GM18498 (cell line): ENCODE measurements at regions not wholly inside any gene's neighbourhood (a gene's known extent, or its start where the extent isn't known, plus 50 kb on each side); places are given as distances from the start of the nearest gene placed in this dataset.
"Not testable (repeated sequence)": the region's sequence is repeated elsewhere in the genome, so short reads cannot be mapped to it uniquely, and the experiment has no call there.

Source experiments
- ATAC-seq: cut with Tn5 transposase; IDR thresholded peaks from one replicate; pipeline ENCODE4 v1.9.1; 2021; ENCODE audit warnings: mild to moderate bottlenecking, moderate library complexity; ENCODE audit not compliant: unreplicated experiment

DNA sequence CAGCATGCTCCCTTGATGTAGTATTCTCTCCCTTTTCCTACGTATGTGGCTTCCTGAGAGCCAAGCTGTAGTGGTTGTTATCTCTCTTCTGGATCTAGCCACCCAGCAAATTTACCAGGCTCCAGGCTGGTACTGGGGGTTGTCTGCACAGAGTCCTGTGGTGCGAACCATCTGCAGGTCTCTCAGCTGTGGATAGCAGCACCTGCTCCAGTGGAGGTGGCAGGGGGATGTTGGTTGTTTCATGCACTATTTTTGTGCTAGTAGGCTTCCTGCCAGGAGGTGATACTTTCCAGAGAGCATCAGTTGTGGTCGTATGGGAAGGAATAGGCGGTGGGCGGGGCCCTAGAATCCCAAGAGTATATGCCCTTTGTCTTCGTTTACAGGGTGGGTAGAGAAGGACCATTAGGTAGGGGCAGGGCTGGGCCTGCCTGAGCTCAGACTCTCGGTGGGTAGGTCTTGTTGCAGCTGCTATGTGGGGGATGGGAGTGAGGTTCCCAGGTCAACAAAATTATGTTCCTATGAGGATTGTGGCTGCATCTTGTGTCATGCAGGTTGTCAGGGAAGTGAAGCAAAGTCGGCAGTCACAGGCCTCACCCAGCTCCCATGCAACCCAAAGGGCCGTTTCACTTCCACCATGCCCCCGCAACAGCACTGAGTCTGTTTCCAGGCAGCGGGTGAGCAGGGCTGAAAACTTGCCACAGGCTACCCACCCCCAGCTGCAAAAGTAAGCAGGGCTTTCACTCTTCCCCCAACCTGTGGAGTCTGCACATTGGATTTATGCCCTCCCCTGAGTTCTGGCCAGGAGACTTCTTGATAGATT lies 1139.5 kb downstream of the BCL11A start:
- ATAC-seq = no peak

DNA sequence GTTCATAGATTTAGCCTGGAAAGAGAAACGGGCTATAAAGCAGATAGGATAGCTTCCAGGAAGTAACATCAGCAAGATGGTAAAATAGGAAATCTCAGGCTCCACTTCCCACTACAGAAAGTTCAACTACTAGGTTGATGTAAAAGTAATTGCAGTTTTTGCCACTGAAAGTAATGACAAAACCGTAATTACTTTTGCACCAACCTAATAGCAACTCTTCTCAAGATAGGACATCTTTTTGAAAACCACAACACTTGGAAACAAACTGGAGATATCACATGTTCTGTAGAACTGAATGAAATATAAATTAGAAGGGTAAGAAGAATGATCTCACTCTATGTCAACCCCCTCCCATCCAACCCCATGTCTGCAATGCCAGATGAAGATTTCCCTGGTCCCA lies 1154.3 kb downstream of the BCL11A start:
- ATAC-seq = no peak

DNA sequence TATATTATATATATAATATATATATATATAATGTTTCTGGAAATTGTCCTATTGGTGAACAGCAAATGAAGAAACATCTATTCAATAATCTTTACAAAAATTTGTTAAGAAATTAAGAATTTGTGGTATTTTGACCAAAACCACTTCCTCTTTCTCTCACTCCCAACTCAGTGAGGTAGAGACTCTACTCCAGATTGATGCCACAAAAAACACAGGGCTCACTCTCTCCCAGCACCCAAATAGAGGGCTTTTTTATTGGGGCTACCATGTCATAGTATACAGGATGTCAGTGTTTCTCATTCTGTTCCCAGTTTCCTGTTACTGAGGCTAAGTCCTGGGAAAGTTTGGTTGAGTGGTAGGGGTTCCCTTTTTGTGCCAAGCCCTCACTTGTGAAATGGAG lies 1155.4 kb downstream of the BCL11A start:
- no peak for ATAC-seq

DNA sequence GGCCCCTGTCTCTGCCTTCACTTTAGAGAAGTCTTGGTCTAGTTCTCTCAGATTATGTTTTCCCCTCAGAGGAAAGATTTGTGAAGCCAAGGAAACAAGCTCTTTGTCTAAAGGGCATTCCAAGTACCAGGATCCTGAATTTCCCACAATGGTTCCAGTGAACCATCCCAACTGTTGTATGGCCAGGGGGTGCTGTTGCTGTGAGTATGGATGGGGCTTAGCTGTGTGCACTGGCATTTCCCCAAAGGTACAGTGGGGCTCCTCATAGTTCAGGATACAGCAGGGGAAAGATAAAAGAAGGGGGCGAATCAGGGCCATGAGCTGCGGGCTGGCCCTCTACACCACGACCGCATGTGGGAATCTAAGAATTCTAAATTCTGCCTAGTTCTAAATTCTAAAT lies 1154.0 kb upstream of the FANCL start:
- no peak for ATAC-seq

DNA sequence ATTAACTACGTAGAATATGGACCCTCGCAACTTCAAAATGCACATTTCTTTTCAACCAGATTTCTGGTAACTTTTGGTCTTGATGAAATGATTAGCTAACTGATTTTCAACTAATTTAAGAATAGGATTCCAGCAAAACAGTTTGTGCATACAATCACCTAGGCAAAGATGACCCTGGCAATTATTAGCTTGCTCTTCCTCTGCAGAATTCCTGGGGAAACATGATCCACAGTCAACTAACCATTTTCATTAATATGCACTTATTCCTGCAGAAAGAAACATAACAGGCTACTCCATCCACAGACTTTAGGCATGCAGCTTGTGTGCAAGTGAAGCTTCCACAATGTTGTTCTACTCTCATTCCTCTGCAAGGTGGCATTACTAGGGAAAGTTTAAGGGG lies 1150.8 kb upstream of the FANCL start:
- ATAC-seq = no peak

DNA sequence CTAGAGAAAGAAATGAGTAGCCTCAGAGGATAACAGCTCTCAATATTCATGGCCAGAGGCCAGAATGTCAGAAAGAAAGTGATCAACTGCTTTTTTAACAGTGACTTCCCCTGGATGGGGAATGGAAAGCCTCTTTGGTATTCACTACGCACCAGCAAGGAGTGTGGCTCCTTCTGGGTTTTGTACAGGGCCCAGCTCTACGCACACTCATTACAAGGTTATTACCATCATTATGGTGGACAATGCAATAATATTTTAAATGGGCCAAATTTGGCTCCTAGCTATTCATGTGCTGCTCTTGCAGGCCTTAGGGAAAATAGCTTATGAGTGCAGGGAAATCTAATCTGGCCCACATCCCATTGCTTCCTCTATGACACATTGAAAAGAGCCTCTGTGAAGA lies 1149.5 kb upstream of the FANCL start:
- no peak for ATAC-seq

DNA sequence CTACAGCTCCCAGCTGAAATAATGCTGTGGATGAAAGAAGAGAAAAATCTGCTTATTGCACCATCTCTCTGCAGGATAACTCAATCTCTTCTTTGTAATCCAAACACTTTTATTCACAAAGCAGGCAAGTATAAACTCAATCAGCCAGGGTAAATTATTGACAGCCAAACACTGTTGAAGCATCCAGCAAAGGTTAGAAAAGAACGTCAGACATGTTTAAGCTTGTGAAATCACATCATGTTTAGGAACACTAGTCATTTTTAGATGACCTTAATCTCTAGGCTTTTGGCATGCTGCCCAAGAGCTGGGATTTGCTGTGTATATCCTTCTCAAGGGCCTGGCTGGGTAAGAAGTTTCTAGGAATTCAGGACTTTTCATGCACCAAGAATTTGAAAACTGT lies 1148.1 kb upstream of the FANCL start:
- no peak for ATAC-seq

DNA sequence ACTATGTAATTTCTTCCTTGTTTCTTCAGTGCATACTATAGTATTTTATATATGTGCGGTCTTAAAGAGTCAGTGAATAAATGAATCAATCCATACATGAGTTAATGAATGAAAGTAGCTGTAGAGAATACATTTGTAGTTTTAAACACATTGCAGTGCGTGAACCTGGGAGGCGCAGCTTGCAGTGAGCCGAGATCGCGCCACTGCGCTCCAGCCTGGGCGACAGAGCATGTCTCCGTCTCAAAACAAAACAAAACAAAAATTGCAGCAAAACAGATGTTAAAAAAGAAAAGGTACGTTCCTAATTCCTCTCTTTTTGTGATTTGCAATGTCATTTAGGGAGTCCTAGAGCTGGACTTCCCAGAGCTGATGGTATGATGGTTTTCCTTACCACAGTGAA lies 1144.8 kb upstream of the FANCL start:
- ATAC-seq = no peak

DNA sequence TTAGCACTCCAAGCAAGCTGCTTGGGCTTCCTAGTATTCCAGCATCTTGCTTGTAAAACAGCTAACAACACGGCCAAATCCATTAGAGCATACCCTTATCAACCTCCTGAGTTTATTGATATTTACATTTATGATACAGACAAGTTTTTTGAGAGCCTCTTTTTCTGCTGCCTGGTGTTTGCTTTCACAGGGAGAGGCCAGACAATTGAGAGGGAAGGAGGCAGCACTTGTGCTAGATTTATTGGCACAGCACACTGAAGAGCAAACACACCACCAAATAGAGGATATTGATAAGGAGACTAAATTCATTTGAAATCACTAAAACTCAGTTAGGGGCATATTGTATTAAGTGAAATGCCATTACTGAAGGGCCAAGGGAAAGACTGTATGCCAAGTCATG lies 1142.3 kb upstream of the FANCL start:
- ATAC-seq = no peak

DNA sequence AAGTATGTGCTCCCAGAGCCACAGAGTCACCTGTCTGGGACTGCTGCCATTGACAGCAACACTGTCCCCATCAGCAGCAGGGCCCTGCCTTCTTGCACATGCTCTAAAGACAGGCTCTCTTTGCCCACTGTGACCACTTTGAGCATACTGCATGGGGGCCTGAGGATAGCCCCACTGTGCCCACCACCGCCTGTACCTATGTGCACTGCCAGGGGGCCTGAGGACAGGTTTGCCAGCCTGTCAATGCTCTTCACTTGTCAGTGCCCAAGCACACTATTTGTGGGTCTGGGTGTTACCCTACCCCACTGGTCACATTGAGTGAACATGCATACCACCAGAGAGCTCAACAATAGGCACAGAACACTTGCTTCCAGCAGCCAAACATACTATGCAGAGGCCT lies 1137.0 kb upstream of the FANCL start:
- ATAC-seq = no peak

DNA sequence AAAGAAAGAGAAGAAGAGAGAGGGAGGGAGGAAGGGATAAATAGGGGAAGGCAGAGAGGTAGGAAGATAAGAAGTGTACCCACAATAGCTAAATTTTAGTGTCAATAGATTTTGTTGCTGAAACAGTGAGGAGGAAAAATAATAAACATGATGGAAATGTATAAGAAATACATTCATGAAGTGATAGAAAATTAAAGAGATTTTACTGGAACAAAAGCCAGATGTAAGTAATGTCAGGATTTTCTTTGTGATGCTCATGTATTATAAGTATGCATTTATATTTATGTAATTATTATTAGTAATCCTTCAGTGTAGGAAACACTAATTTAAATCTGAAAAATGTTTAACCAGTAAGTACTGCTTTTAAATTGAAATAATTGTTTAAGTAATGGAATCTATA lies 1125.2 kb upstream of the FANCL start:
- no peak for ATAC-seq

DNA sequence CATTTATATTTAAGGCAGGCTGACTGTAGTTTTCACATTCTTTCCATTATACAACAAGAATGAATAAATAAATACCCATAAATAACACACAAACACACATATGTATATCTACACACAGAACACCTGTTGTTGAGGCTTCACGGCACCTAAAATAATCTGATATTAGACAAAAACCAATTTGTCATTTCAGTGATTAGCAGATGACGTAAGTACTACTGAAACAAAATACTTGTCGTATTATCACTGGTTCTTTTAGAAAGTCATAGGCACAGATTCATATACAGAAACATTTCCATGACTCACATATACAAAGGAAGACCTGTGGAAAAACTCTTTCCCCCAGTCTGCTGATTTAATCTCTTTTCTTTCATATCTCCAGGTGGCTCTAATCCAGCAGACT lies 1113.4 kb upstream of the FANCL start:
- ATAC-seq = no peak

DNA sequence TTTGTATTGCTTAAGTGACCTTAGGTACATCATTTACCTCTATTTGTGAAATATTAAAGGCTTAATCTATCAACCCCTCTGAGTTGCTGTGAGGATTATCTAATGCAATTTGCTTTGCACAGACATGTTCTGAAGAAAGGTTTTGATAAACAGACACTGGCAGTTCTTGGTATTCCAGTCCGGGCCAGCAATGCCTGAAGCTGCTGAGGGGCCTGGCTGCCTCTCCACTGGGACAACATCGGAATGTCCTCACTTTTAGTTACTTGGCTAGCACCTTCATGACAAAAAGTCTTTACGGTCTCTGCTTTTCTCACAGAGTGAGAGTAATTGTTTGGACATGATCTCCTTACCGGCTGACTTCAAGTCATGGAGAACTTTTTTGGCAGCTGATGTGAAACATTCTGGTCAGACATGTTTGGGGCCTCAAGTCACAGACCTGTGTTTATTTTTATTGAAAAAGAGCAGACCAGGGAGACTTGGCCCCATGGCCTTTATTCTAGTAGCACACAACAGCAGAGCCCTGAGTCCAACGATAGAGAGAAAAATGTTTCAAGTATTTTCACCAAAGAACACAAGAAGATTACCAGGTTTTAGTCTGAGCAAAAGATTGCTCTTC lies 1112.3 kb upstream of the FANCL start:
- ATAC-seq = no peak

DNA sequence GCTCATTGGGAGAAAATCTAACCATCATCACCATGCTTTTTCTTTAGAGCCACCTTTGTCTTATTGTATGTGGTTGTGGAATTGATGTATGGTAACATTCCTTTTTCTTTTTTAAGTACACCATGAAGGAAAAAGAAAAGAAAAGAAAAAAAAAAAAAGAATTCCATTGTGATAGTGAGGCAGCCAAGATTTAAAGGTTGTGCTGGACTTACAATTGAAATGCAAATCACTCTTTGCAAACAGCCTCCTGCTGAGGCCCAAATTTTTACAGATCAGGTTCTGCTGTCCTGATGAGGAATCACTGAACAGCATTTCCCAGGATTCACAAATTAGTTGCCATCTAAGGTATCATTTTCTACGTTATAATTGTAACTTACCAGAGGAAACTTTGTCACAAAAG lies 1101.0 kb upstream of the FANCL start:
- ATAC-seq = no peak

DNA sequence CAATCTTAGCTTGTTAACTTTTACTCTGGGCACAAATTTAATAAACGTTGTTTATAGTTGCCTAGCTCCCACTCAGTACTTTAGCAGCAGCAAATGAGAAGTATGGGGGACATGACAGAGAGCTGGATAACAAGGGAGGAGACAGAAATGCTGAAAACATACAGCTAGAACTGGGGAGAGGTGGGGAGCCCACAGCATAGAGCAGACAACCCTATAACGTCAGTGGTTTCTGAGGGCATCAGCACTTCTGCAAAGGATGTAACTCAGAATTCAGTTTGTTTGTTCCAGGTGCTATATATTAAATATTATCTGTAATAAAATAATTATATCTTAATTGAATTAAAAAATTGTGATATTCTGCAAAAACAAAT lies 1098.7 kb upstream of the FANCL start:
- ATAC-seq = no peak

DNA sequence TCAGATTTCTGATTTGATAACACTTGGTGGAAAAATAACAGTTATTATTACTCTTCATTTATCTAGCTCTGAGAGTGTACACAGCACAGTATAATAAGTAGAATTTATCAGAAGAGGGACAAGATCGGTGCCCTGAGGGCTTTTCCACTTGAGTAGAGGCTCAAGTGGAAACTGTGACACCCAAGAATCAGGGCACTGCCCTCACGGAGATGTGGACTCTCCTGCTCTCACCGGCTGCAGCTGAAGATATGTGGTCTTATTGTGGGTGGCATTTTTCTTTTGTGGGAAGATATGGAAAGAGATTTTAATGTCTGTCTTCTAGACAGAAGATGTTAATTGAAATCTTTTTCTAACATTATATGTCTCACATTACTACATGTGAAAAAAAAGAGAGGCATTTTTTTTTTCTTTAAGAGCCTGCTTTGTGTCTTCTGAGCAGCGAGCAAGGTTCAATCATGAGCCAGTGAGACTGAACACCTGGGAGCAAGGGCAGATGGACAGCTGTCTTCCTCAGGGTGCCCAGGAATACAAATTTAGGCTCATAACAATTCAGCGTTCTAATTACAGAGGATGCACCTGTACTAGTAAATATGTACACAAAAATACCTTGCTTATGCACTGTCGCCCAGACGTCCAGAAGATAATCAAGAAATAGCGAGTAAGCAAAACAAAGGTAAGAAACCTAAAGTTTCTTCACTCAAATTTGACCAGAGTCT lies 1098.2 kb upstream of the FANCL start:
- ATAC-seq = no peak

DNA sequence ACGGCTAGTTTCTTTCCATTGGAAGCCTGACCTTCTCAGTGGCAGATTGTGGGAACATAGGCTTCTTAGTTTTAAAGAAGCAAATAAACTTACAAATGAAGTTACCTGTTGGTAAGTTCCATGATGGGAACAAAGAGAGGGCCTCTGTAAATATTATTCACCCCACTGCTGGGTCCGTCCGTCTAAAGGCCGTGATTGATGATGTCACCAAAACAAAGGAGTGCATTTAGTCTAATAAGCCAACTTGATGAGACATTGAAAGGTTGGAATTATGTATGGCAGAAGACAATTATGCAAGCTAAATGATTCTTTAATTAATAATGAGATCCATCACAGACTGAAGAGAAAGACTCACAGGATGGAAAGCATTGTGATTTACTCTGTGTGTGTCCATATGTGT lies 1091.9 kb upstream of the FANCL start:
- no peak for ATAC-seq

DNA sequence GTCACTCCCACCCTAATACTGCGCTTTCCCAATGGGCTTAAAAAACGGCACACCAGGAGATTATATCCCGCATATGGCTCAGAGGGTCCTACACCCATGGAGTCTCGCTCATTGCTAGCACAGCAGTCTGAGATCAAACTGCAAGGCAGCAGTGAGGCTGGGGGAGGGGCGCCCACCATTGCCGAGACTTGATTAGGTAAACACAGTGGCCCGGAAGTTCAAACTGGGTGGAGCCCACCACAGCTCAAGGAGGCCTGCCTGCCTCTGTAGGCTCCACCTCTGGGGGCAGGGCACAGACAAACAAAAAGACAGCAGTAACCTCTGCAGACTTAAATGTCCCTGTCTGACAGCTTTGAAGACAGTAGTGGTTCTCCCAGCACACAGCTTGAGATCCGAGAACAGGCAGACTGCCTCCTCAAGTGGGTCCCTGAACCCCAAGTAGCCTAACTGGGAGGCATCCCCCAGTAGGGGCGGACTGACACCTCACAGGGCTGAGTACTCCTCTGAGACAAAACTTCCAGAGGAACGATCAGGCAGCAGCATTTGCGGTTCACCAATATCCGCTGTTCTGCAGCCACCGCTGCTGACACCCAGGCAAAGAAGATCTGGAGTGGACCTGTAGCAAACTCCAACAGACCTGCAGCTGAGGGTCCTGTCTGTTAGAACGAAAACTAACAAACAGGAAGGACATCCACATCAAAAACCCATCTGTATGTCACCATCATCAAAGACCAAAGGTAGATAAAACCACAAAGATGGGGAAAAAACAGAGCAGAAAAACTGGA lies 1085.6 kb upstream of the FANCL start:
- not testable (repeated sequence) for ATAC-seq

DNA sequence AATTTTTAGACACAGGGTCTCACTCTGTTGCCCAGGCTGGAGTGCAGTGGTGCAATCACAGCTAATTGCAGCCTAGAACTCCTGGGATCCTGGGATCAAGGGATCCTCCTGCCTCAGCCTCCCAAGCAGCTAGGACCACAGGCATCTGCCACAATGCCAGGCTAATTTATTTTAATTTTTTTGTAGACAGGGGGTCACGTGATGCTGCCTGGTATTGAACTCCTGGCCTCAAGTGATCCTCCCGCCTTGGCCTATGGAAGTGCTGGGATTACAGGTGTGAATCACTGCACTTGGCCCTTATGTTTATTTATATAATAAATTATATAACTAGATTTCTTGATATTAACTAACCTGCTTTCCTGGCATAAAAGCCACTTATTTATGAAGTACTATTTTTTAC lies 1081.7 kb upstream of the FANCL start:
- ATAC-seq = no peak

DNA sequence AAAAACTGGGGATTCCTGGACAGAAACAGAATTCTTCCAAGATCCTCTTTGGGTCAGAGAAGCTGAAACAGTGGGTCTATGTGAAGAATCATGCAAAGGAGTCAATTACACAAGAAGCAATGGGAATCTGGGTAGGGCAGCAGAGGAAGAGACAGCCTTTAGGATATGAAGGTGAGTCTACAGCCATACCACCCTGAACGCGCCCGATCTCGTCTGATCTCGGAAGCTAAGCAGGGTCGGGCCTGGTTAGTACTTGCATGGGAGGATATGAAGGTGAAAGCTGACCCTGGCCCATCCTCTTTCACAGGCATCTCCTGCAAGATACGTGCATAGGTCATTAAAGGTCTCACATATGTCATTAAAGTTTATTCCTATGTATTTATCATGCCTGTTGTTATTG lies 1080.9 kb upstream of the FANCL start:
- ATAC-seq = no peak

DNA sequence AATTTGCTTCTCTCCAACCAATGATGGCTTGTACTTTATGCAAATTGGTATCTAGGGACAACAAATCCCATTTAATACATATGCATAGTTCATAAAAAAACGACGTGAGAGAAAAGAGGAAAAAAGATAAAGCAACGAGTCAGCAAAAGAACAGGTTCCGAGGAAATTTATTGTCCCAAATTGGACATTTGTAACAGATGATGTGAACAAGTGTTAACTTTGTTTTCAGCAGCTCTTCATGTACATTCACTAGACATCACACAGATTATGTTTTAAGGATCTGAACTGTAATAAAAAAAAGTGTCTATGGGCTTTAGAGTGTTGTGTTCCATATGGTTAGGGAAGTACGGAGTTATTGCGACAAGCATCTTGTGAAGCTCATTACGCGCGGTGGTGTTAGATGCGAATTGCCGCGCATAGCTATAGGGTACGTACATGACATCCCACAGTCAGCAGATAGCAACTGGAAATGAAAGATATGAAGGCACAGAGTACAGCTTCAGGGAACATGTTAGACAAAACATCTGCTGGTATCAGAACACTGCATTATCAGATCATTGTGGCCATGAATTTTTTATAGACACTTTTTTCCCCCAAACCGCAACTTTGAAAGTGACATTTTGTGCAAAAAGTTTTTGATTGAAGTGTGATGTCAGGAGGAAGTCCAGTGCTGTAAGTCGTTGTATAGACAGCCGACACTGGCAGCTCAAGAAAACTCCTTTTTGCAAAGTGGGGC lies 1073.1 kb upstream of the FANCL start:
- ATAC-seq = no peak
